CD4-positive, alpha-beta T cell treated with Interferon alpha-2 for 1 hour (primary cell): ENCODE measurements at regions not wholly inside any gene's neighbourhood (a gene's known extent, or its start where the extent isn't known, plus 50 kb on each side); places are given as distances from the start of the nearest gene placed in this dataset.
A peak's percentile ranks its signal among the peaks of the same experiment; 100 is the strongest.

ENCODE experiments used
- DNase-seq, 2 donors: peaks; one replicate each; pipeline ENCODE4 v3.0.0-alpha.2; 2020 to 2022

DNA sequence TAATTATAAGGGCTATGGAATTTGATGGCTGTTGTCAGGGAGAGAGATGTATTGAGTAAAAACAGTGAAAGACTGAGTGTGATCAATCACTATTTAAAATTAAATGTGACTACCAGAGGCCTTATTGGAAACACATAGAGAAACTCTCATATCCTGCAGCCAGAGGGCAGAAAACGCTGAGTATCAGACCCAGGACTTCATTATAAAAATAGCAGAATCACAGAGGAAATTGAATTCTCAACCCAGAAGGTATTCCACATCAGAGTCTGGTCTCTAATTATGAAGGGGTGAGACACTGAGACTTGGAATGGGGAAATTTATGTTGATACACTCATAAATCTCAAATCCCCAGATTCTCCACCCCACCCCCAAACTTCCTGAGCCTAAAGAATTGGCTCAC, 69.5 kb upstream of the IL6 start:
- peak in 1 of 2 donors; percentile 38 for DNase-seq

- DNase-seq: no peak
These were observed 71.2 kb upstream of the IL6 start for GRCh38 chr7:22655781-22656180.

- no peak for DNase-seq
These were observed 72.2 kb upstream of the IL6 start for GRCh38 chr7:22654831-22655230.

DNA sequence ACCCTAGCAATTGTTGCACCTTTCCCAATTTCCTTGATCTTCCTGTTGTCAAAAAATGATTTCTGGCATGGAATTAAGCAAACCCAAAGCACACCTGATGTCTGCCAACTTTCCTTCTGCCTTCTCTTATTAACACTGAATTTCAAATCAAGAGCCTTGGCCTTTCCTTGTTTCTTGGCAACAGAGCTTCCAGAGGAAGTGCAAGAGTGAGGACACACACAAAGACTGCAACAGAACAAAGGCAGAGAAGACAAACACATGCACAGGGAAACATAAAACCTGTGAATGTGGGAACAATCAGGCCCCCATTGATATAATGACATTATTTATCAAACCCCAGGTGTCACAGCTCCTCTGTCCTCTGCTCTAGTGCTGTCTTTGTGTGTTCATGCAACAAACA, 73.0 kb upstream of the IL6 start:
- no peak for DNase-seq

- DNase-seq: no peak
These were observed 75.3 kb upstream of the IL6 start for GRCh38 chr7:22651534-22652243.

GRCh38 chr7:22651036-22651435, 76.0 kb upstream of the IL6 start:
- no peak for DNase-seq

DNA sequence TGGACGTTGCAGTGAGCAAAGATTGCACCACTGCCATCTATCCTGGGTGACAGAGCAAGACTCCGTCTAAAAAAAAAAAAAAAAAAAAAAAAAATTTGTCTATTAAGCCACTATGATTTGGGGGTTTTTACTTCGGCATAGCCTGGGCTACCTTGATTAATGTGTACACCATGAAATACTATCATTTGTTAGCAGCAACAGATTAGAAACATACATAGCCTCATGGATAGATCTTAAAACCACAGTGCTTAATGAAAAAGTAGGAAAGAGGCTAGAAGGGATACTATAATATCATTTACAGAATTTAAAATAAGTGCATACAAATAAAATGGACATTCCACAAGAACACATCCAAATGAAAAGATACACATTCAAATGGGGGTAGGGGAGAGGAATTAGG, 77.3 kb upstream of the IL6 start:
- no peak for DNase-seq

DNA sequence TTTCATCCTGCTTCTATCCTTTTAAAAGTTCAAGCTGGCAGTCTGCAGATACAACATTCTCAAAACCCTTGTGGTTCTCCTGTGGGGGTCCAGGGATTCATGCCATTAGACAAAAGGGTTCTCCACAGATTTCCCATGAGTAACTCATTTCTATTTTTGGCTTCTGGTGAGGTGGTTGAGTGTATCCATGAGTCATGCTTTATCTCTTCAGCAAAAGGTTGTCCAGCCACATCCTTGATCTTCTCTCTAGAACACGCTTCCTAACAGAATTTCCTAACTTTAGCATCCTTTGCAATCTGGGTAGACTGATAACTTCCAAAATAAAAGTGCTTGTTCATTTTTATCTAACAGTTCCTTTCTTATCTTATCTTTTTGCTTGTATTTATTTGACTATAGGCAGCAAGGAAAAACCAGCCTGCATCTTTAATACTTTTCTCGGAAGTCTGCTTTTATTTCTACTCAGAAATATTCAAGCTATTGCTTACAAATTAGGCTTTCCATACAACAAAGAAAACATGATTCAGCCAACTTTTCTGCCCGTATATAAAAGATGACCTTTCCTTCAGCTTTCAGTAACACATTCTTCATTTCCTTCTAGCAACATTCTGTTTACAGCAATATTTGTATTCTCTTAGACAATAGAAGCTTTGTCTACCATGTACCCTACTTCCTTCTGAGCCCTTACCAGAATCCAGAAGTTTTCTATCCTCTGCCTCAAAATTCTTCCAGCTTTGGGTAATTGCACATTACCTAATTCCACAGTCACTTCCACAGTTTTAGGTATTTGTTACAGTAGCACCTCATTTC, 79.3 kb upstream of the IL6 start:
- DNase-seq: no peak

DNA sequence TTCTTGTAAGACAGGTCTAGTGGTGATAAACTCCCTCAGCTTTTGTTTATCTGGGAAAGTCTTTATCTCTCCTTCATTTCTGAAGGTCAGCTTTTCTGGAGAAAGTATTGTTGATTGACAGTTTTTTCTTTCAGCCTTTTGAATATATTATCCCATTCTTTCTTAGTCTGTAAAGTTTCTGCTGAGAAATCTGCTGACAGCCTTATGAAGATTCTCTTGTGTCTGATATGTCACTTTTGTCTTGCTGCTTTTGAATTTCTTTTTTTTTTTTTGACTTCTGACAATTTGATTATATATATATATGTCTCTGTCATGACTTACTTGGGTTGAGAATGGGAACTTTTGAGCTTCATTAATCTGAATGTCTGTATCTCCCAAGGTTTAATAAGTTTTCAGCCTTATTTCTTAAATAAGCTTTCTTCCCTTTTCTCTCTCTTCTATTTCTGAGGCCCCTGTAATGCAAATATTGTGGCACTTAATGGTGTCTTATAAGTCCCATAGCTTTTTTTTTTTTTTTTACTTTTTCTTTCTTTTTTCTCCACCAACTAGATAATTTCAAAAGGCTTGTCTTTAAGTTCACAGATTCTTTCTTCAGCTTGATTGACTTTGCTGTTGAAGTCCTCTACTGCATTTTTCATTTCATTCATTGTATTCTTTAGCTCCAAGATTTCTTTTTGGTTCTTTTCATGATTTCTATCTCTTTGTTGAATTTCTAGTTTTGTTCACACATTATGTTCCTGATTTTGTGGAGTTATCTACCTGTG, 81.4 kb upstream of the IL6 start:
- DNase-seq: no peak

DNA sequence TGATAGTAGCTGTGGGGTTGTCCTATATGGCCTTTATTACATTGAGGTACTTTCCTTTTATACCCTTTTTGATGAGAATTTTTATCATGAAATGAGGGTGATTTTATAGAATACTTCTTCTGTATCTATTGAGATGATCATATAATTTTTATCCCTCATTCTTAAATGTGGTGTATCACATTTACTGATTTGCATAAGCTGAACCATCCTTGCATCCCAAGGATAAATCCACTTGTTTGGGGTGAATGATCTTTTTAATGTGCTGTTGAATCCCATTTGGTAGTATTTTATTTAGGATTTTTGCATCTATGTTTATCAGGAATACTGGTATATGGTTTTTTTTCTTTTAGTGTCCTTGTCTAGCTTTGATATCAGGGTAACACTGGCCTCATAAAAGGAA, 84.5 kb upstream of the IL6 start:
- DNase-seq: no peak

GRCh38 chr7:22640269-22640668, 86.7 kb upstream of the IL6 start:
- no peak for DNase-seq

- DNase-seq: no peak
These were observed 87.6 kb upstream of the IL6 start for GRCh38 chr7:22639396-22639795.

- no peak for DNase-seq
These were observed 91.7 kb upstream of the IL6 start for GRCh38 chr7:22635349-22635748.

DNA sequence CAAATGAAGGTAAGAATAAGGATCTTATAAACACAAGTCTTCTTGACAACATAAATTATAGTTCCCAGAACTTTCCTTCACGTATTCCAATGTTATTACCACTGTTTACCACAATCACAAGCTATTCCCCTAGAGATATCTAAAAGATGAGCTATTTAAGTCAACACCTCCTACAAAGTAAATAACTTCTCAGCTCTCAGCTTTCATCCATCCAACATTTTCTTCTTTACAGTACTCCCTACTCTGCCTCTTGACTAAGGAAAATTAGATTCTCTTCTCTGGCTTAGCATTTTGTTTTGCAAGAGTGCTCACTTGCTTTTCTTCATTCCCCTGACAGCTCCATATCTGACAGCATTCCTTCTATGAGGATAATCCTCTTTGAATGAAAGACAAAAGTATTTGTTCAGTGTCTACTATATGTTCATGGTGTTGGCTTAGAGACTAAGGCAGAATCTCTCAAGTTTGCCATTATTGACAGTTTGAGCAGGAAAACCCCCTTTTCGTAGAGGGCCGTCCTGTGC, 93.0 kb upstream of the IL6 start:
- DNase-seq: no peak

DNA sequence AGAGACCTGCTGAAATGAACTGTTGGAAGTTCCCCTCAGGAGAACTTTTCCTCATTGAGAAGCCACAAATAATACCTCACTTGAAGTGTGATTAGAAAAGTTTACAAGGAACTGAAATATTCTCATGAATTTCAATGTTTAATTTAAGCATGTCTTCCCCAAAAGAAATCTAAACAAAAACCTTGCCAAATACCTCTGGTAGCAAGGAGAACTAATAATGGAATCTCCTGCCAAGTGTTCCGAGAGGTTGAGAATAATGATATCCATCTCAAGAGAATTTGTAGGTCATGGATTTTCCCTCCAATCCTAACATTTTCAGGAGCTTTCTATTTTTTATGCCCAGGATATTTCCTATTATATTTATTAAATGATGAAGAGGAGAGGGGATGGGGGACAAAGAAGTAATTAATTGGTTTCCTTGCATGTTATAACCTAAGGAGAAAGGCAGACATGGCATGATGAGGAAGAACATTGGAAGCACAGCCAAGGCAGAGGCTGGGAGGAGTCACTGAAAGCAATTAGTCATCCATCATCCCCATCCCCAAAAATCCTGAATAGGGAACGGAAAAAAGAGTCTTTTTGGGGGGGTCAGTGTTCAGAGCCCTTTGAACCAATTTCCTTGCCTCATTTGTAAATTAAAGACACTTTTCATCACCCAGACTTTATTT, 93.6 kb upstream of the IL6 start:
- DNase-seq: no peak

- DNase-seq: no peak
These were observed 94.3 kb upstream of the IL6 start for GRCh38 chr7:22632674-22633073.

- DNase-seq: no peak
These were observed 95.3 kb upstream of the IL6 start for GRCh38 chr7:22631730-22632129.

DNA sequence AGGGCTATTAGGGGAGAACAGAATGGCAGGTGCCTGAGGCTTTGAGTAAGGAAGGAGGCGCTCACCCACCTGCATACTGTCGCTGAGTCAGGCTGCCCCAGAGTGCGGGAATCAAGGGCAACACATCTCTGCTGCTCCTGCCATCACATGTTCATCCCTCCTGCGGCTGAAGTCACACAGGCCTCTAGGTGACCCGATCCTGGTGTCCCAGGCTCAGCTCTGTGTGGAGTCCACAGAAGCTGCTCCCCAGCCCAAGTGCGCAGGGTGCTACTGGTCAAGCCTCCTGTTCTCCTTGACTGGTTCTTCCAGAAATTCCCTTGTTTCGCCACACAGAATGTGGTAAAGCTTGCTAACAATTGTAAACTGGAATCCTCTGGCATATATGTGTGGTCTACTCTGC, 96.9 kb upstream of the IL6 start:
- DNase-seq: no peak

DNA sequence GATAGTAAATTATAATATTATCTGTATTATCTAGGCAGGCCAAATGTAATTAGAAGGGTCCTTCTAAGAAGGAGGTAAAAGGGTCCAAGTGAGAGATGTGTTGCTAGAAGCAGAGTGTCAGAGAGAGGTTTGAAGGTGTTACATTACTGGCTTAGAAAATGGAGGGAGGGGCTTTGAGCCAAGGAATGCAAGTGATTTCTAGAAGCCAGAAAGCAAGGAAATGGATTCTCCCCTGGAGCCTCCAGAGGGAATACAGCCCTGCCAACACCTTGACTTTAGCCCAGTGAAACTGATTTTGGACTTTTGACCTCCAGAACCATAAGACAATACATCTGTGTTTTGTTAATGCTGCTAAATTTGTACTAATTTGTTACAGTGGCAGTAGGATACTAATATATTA, 97.9 kb upstream of the IL6 start:
- no peak for DNase-seq

- DNase-seq: no peak
These were observed 98.9 kb upstream of the IL6 start for GRCh38 chr7:22628112-22628511.

DNA sequence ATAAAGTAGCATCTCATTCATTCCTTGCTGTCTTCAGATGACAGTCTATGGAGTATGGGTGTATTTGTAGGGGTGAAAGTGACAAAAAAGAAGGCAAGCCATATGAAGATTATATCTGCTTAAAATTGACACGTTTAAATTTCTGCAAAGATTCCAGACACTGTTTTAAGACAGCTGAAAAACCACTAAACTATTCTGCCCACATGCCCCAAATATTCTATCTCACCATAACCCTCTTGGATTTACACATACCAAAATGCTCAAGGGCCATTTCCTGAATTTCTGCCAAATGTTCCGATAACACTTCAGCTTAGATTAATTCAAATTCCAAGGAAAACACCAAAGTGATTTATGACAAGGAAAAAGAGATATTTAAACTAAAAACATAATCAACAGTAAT, 99.9 kb upstream of the IL6 start:
- no peak for DNase-seq

DNA sequence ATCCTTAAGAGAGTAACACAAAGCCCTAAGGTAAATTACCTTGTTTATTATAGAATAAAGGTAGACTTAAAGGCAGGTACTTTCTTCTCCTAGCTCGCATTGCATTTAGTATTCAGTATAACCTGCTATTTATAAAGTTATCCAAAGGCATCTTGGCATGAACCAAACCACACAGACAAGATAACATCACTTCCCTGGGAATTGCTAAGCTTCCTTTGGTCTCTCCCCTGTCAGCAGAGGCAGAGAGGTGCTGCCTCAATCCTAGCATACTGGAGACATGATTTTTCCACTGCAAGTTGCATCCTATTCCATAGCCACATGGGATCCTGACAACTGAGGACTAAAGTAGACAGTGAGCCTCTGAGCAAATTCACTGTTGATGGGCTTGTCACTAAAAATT, 101.7 kb upstream of the IL6 start:
- DNase-seq: no peak

DNA sequence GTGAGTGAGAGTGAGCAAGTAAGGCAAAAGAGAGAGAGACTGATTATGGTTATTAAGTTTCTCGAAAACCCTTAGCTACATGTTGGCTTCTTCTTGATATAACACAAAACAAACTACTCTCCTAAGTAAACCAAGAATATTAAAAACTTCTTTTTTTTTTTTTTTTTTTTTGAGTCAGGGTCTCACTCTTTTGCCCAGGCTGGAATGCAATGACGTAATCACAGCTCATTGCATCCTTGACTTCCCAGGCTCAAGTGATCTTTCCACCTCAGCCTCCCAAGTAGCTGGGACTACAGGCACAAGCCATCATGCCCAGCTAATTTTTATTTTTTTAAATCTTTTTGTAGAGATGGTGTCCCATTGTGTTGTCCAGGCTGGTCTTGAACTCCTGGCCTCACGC, 102.2 kb upstream of the IL6 start:
- no peak for DNase-seq
